Thyroid gland (tissue), 4 donors: ENCODE measurements at regions not wholly inside any gene's neighbourhood (a gene's known extent, or its start where the extent isn't known, plus 50 kb on each side); places are given as distances from the start of the nearest gene placed in this dataset.

Experiments
- POLR2A ChIP-seq, 2 donors: fragments of 450-650 bp; IDR thresholded peaks; one replicate each; pipeline ENCODE4 v1.6.1; 2017; ENCODE audit warnings: antibody characterized with exemption in 2 of 2, mild to moderate bottlenecking in 2 of 2, moderate library complexity in 1 of 2
- TF ChIP-seq, protein P1 (sequence below), 6 experiments: fragments of 200-600 bp in 3 of 6; fragments of 450-650 bp in 3 of 6; sonication (generic) in 3 of 6; IDR thresholded peaks; one replicate each; pipeline ENCODE4 v1.5.1; 2016 to 2019; ENCODE audit warnings: antibody characterized with exemption in 6 of 6, mild to moderate bottlenecking in 2 of 6, inconsistent platforms in 1 of 6, moderate library complexity in 1 of 6

DNA sequence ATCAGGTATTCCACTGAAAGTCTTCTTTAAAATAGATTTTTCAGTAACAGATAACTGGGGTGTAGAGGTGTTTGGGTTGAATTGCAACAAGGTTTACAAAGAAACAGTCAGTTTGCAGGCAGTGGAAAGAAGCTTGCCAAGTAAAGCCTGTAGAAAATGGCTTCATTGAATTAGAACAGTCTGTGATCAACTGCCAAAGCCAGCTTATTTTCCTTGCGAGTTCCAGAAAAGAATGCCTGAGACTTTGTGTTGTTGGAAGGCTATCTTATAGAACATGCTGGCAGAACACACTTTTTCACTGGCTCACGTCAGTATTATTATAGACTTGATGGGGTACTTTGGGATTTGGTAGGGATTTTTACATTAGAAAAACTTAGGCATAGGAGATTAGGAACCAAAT lies 601.0 kb downstream of the XIRP2 start:
- TF ChIP-seq, protein P1, sequence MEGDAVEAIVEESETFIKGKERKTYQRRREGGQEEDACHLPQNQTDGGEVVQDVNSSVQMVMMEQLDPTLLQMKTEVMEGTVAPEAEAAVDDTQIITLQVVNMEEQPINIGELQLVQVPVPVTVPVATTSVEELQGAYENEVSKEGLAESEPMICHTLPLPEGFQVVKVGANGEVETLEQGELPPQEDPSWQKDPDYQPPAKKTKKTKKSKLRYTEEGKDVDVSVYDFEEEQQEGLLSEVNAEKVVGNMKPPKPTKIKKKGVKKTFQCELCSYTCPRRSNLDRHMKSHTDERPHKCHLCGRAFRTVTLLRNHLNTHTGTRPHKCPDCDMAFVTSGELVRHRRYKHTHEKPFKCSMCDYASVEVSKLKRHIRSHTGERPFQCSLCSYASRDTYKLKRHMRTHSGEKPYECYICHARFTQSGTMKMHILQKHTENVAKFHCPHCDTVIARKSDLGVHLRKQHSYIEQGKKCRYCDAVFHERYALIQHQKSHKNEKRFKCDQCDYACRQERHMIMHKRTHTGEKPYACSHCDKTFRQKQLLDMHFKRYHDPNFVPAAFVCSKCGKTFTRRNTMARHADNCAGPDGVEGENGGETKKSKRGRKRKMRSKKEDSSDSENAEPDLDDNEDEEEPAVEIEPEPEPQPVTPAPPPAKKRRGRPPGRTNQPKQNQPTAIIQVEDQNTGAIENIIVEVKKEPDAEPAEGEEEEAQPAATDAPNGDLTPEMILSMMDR (IDR thresholded peaks at IDR 0.05): no peak
- no peak for TF ChIP-seq POLR2A (IDR thresholded peaks at IDR 0.05)
